ENCODE measurements at regions not wholly inside any gene's neighbourhood (a gene's known extent, or its start where the extent isn't known, plus 50 kb on each side); places are given as distances from the start of the nearest gene placed in this dataset.

DNA sequence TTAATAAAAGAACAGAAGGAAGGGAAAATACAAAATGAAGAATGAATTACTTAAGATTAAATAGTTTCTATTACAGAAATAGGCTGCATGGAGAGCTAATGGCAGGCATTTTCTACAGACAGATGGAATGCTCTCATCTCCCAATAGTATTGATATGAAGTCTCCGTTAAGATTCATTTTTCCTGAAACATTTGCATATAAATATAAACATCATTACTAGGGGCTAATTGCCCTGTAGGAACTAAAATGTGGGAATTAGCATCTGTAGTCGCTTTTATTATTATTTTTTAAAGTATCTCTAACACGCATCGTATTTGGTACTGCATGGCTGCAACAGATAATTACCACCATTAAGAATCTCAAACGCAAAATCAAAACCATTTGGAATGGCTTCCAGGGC, 2275.5 kb downstream of the MAT2B start:
- no peak for DNase-seq

DNA sequence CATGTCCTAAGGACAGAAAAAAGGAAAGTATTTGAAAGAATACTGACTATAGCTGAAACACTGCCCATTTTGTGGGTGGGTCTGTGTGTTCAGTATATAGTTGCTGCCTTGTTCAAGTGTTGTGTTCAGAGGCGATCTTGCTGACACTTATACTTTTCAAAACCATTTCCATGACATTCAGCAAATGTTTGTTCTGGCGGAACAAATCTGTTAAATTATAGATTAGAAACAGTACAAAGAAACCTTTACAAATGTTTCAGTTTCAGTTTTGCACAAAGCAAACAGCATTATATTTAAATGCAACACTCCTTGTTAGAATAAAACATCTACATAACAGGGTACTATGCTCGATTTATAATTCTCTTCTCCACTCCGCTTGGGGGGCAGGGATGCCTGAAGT, 2276.3 kb downstream of the MAT2B start:
- DNase-seq: no peak

DNA sequence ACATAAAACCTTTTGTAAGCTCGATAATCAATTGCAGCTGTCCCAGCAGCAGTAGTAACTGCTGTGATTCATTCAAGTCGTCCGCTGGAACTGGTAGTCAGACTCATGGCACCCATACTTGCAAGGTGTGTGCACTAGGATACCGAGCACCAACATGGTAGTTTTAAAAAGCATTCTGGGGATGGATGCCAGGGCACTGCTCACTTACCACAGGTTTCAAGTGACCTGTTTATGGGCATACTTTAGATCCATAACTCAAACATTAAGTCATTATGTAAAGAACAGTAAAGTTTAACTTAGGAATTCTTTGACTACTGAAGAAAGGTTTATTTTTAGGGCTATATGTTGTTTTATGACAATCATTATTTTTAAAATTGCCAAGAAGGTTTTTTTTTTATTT, 2277.6 kb downstream of the MAT2B start:
- DNase-seq: no peak

DNA sequence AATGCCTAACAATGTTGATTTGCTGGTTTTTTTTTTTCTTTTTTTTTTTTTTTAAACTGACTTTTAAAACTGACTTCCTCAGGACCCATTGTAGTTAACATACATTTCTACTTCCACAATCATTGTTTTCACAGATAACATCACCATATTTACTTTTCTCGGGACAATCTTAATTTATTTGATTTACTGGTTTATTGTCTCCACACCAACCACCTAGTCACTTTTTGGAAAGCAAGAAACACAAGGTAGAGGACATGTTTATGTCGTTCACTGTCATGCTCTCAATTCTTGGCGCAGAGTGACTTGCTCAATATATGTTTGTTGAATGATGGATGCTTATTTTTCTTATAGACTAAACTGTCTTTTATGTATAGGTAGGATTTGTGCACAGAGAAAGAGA, 2280.7 kb downstream of the MAT2B start:
- no peak for DNase-seq

DNA sequence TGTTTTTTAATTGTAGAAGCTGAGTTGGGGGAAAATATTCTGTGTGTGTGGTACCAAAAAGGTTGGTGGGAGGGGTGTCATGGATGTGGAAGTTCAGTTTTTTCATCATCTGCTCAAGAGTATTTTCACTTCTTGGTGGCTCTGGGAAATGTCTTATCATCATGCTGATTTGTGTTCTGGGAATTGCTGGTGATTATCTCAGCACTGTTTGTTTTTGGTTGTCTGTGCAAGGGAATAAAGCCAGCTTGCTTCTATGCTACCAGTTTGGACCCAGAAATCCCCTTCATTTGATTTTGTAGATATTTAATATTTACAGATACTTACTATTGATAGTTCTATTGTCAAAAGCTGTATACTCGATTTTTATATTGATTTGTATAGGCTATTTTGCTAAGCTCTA, 2289.7 kb downstream of the MAT2B start:
- DNase-seq: no peak

DNA sequence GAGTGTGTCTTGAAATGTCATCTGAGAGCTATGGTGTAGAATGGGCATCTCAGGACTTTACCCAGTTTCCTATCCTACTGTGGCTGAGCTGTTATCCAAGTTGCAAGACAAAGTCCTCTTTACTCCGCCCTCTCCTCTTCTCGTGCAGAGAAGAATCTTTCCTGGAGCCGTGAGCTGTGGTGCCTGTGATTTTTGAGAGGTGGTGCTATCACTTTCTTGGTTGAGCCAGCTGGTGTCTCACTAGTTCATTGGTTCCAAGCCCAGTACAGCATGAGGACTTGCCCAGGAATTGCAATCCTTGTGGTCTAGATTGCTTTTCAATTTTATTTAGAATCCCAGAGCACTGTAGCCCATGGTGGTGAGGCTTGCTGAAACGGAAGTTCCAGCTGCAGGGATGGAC, 2300.3 kb downstream of the MAT2B start:
- no peak for DNase-seq

DNA sequence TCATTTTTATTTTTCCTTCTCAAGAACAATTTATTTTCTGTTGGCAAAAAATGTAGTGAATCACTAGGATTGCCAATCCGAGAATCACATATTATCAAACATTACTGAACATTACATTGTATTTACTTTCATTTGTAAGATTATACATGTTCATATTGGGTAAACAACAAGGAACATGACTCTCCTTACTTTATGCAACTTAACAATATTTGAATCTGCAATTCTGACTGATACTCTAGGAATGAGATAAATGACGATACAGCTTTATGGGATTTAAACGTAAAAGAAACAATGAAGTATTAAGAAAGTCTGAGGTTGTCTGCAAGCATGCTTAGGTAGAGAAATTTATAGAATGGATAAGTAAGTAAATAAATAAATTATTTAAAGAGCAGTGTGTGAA, 2302.9 kb downstream of the MAT2B start:
- DNase-seq: no peak

DNA sequence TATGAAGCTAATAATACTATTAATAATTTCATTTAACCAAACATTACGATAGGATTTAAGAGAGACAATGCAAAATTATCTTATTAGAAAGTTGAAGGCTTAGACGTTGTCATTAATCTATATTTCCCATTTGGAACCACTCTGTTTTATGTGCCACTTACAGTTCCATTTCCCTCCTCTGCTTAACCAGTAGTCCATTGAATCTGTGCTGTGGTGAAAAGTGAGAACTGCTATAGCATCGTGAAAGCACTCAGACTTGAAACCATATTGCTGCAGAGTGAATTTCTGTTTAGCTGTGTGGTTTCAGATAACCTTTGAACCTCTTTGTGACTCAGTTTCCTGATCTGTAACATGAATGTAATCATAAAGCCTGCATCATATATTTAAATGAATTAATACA, 2304.5 kb downstream of the MAT2B start:
- DNase-seq: no peak

DNA sequence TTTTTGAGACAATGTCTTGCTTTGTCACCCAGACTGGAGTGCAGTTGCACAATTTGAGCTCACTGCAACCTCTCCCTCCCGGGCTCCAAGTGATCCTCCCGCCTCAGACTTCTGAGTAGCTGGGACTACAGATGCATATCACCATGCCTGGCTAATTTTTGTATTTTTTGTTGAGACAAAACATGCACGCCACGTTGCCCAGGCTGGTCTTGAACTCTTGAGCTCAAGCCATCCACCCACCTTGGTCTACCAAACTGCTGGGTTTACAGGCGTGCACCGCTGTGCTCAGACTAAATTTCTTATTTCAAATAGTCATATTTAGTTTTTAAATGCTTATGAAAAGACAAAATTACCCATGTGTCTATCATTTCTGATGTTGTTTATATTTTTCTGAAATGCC, 2324.1 kb downstream of the MAT2B start:
- DNase-seq: no peak

DNA sequence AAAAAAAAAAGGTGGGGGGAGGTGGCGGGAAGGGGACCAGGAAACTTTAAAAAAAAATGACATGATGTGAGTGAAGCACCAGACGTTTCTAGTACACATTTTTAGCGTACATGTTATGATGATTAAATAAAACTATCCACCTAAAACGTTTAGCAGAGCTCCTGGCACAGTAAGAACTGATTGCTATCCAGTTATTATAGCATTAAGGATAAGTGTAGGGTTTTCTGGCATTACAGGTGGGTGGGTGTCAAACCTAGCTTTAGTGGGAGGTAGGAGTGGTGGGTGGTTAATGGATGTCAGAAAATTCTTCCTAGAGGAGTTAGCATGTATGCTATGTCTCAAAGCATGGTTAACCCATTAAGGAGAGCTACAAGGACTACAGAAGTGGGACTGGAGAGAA, 2329.5 kb downstream of the MAT2B start:
- no peak for DNase-seq

DNA sequence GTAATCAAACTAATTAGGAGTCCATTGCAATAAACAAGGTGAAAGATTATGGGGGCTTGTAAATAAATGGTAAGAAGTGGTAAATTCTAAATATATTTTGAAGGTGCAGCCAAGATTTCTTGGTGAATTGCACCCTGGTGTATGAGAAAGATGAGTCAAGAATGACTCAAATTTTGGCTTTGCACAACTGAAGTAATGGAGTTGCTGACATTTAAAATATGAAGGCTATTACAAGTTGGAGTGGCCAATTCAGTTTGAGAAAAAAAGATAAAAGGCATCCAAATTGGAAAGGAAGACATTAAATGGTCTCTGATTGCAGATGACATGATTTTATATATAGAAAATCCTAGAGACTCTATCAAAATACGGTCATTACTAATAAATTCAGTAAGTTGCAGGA, 2330.6 kb downstream of the MAT2B start:
- no peak for DNase-seq

DNA sequence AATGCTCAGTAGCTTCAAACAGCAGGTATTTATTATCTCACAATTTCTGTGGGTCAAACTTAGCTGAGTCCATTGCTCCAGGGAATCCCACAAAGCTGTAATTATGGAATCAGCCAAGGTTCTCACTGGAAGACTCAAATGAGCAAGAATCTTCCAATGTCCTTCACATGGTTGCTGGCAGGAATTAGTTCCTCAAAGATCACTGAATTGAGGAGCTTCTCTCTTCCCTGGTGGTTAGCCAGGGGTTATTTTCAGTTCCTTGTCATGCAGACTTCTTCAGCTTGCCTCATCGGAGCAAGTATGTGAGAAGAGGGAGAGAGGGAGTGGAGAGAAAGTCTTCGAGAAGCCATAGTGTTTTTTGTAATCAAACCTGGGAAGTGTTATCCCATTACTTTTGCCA, 2331.9 kb downstream of the MAT2B start:
- no peak for DNase-seq

DNA sequence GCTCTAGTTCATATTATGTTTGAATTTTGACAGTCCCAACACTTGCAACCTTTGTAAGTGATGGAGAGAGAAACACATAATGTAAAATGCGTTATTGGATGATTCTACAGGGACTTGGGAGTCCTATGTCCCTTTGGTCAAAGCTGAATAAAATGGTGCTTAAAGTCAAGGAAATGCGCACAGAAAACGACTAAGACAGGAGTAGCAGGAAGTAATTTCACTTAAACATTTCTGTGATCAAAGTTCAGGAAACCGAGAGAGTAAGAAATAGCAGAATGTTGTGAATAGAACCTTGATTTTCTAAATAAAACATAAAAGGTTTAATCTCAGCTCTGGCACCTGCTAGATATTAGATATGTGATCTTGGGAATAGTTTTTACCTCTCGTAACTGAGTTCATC, 2339.2 kb downstream of the MAT2B start:
- DNase-seq: no peak

DNA sequence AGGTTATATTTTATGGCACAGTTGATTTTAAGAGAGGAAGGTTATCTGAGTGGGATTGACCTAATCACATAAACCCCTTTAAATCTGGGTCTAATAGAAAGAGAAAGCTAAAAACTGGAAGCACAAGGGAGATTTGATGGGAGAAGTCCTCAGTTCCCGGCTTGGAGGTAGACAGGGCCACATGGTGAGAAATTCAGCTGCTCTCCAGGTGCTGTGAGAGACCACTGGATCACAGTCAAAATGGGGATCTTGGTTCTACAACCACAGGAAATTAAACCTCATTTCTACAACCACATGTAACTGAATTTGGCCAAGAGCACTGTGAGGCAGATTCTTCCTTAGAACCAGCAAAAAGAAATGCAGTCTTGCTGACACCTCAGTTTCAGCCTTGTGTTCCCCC, 2352.7 kb downstream of the MAT2B start:
- no peak for DNase-seq

DNA sequence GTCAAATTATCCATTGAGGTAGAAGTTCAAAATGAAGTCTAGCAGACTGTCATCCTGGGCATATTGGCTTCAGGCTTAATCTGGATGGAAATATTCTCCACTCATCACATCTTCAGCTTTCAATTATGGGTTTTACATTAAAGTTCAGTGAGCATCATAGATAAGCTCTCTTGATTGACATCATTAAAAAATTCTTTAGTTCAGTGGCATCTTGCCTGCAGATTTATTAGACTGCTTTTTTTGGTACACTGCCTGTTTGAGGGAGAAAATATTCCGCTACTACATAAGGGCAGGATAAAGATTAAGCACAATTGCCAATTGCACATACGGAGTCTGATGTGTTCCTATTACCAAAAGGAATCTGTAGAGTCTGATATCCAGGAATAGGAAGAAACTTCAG, 2353.8 kb downstream of the MAT2B start:
- DNase-seq: no peak

DNA sequence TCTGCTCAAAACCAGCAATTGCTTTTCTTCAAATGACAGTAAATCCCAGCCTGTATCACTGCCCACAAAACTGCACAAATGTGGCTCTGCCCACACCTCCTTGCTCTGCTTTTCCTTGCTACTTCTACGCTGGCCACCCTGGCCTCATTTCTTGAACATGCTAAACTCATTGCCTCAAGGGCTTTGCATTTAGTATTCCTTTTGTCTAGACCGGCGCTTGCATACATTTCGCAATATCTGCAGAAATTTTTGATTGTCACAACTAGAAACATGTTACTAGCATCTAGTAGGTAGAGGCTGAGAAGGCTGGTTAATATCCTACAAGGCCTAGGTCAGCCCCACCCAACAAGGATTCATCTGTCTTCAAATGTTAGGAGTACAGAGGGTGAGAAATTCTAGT, 2357.8 kb downstream of the MAT2B start:
- DNase-seq: no peak

DNA sequence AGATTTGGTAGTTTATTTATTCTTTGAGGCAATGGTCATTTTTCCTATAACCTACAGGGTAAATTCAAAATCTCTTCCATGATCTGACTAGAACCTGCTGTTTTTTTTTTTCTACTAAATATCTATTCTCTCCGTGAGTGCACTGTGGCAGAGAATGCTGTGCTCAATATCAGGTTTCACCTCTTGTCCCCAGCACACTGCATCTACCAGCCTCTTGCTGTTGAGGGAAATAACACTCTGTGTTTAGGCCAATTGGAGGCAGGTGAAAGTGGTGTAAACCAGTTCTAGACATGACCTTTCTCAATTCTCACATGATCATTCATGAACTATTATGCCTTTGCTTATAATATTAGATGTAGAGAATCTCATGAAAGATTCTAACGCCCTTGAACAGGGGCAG, 2365.9 kb downstream of the MAT2B start:
- DNase-seq: no peak

DNA sequence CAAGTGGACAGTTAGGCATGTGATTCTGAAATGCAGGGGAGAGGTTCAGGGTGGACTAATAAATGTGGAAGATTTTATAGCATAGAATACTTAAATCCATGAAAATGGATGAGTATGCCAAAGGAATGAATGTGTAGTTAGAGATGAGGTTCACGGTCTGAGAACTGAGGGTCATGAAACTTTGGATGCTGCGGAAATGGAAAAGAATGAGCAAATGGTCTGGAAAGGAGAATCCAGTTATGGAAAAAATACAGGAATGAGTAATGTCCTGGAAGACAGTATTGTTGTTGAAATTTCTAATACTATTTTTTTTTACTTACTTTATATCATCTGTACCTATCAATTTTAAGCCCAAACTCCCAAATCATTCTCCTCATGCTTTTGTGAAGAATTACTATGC, 2369.4 kb downstream of the MAT2B start:
- DNase-seq: no peak

DNA sequence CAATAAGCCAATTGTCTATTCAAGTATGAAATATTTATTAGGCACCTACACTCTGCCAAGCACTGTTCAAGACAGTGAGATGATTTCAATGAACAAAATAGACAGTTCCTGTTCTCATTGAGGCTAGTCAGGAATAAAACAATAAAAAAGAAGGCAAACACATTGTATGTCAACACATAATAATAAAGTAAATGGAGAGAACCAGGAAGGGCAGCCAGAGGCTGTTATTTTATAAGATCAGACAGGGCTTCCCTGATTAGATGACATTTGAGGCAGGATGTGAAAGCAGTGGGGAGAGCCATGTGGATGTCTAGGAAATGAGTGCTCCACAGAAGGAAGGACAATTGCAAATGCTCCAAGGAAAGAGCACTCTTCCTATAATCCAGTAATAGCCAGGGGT, 2371.1 kb downstream of the MAT2B start:
- no peak for DNase-seq

DNA sequence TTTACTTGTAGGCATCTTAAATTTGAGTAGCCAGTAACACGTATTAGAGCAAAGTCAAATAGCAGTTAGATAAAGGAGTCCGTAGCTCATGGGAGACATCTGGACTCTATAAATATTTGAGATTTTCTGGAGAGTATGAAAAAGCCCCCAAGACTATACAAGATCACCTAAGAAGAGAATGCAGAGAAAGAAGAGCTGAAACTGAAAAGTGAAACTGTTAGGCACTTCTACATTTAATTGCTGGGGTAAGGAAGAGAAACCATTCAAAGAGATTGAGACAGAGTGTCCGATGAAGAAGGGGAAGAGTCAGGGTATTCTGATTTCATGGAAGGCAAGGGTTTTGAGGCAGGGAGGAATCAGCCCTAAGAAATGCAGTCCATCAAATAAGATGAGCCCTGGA, 2372.1 kb downstream of the MAT2B start:
- no peak for DNase-seq

DNA sequence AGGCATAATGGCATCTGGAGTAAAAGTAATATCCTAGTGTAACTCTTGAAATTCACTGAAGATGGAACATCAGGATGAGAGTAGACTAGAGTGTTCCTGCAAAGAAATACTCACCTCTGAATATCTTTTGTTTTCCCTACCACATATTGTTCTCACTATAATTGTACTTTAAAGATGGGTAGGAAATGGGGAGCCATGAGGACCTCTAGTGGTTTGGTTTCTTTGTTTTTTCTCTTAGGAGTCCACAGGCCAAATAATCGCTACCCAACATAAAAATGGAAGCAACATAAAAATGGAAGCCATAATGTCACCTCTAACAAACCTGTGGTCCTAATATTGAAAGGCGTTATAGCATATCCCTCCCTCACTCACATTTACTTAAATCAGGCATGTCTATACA, 2375.8 kb downstream of the MAT2B start:
- no peak for DNase-seq

DNA sequence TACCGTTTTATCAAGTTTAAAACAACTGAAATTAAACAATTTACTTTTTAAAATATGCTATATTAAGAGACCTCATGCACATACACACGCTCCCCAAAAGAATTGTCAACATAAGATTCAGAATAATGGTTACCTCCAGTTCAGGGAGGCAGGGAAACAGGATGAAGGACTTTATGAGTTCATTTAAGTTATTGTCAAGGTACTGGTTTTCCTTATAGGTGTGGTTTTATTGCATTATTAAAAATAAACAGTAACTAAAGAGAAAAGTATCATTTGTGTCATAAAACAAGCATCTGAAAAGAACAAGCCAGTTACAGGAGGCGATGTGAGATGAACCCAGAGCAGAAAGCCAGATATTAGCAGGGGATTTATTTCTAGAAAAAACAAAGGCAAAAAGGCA, 2376.7 kb downstream of the MAT2B start:
- no peak for DNase-seq

DNA sequence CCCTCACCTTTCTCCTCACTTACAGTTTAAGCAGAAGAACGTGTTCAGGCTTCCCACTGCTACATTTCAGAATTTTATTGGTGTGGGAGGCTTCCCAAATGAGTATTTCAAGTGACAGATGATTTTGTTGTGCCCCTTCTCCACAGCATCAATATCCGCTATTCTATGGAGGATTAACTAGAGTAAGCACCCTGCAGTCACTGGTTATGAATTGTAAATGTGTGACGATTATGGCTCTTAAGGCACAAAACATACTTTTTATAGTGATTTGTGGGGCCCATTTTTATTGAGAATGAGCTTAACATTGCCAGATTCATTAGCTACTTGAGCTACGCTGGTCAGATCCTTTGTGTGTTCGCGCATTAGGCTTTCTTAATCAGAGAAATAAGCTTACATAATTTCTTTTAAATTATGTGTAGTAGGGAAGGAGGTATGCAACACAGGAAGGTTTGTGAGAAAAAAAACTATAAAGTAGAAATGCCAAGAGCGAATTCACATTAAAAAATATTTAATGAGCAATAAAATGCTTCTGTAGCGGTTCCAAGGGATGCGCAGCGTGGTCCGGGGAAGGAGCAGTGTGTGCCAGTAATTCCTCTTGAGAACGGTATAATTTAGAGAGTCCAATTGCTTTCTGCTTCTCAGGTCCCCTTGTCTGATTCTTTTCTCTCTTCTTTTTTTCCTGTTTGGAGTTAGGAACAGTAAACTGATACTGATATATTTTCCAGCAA, 2380.4 kb downstream of the MAT2B start:
- no peak for DNase-seq

DNA sequence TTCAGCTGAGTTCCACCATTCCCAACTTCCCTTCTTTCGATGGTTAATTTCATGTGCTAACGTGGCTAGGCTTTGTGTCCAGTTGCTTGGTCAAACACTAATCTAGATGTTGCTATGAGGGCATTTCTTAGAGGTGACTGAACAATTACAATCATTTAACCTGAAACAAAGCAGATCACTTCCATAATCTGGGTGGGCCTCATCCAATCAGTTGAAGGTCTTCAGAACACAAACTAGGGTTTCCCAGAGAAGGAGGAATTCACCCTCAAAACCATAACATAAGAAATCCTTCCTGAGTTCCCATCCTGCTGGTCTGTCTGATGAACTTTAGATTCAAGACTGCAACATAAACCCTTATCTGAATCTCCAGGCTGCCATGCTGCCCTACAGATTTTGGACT, 2381.7 kb downstream of the MAT2B start:
- no peak for DNase-seq

DNA sequence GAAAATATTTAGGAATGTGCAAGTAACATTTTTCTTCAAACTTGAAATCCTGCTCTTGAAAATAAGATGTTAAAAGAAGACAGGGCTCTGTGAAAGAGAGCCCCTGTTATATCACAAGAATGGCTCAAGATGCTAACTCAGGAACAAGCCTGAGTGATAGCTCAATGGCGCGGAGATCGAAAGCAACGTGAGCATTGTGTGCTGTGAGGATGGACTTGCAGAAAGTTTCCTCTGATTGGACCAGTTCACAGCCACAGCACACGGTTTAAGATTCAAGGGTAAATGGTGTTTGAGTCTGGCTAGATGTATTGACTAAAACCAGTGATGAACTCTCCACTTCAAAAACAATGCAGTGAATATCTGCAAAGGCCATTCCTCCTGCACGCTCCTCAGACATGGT, 2387.0 kb downstream of the MAT2B start:
- no peak for DNase-seq

DNA sequence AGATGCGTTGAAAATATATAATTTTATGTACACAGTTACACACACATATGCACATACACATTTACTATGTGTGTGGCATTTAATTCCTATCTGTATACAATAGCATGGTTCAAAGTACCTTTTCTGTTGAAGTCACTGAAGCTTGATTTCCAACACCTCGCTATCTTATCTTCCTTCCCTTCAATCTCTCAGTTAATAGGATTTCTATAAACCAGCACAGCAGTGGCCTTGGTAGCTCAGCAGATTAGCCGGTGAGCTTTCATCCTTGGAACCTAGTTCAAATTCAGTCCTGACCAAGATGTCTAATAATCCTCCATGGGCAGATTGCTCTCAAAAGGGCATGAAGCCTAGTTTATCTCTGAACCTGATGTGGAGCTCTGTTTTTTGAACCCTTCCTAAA, 2389.5 kb downstream of the MAT2B start:
- no peak for DNase-seq

Measured in T-helper 2 cell (primary cell).